ENCODE measurements at regions not wholly inside any gene's neighbourhood (a gene's known extent, or its start where the extent isn't known, plus 50 kb on each side); places are given as distances from the start of the nearest gene placed in this dataset.

DNA sequence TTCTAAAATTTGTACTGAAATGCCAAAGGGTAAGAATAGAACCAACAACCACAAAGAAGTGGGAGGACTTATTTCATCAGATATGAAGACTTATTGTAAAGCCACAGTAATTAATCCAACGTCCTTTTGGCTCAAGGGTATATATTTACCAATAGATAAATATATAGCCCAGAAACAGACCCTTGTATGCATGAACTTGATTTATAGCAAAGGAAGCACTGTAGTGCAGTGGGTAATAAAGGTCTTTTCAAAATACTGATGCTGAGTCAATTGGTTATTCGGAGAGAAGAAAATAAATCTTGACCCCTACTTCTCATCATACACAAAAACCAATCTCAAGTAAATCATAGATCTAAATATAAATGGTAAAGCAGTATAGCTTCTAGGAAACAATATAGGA is 200.5 kb upstream of the ST6GAL2 start:
- peaks cover 0 to 2% of the 10 kb centered on the region in 2 donors for H3K9me3 ChIP-seq (replicated peaks in 1 of 2; ENCODE audit: control insufficient read depth in 1 of 2, insufficient read depth in 1 of 2, low read length in 2 of 2)
- Mint-ChIP-seq H3K4me3 (no peak overlapping the region), H3K27me3 (ENCODE audit: low read depth in 3 of 3) (peaks cover 0 to 3% (median 0%) of the 10 kb centered on the region in 3 donors), H3K4me1 (no peaks in the 10 kb centered on the region), H3K9me3 (peaks cover 2 to 11% (median 3%) of the 10 kb centered on the region in 7 donors), H3K36me3 (no peaks in the 10 kb centered on the region), H3K27ac (no peak overlapping the region)
- no peaks in the 10 kb centered on the region for H3K4me1 ChIP-seq (ENCODE audit: control insufficient read depth in 1 of 2, insufficient read depth in 2 of 2, low read length in 2 of 2)
- H3K4me2 ChIP-seq (replicated peaks; ENCODE audit: extremely low read depth, low read length, poor library complexity, severe bottlenecking): no peak overlapping the region
- TF ChIP-seq, protein P1, sequence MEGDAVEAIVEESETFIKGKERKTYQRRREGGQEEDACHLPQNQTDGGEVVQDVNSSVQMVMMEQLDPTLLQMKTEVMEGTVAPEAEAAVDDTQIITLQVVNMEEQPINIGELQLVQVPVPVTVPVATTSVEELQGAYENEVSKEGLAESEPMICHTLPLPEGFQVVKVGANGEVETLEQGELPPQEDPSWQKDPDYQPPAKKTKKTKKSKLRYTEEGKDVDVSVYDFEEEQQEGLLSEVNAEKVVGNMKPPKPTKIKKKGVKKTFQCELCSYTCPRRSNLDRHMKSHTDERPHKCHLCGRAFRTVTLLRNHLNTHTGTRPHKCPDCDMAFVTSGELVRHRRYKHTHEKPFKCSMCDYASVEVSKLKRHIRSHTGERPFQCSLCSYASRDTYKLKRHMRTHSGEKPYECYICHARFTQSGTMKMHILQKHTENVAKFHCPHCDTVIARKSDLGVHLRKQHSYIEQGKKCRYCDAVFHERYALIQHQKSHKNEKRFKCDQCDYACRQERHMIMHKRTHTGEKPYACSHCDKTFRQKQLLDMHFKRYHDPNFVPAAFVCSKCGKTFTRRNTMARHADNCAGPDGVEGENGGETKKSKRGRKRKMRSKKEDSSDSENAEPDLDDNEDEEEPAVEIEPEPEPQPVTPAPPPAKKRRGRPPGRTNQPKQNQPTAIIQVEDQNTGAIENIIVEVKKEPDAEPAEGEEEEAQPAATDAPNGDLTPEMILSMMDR (IDR thresholded peaks at IDR 0.05): no peak
- H3K27me3 ChIP-seq (ENCODE audit: control insufficient read depth in 2 of 2, insufficient read depth in 2 of 2, low read length in 2 of 2): no peaks in the 10 kb centered on the region
- no CpG with 5 or more reads among the region's 2 CpGs for WGBS (ENCODE audit: insufficient coverage)
- no peak for DNase-seq
- no peaks in the 10 kb centered on the region for H4K20me1 ChIP-seq (ENCODE audit: insufficient read depth, low read length)
- intact Hi-C loops (cut with micrococcal nuclease): no loop called here
- no peak overlapping the region for H3K9ac ChIP-seq (ENCODE audit: insufficient read depth, low read length, poor library complexity, severe bottlenecking)
- no peak overlapping the region for H3K27ac ChIP-seq (ENCODE audit: low read depth in 1 of 2, low read length in 2 of 2)
- no peak overlapping the region for H2AFZ ChIP-seq (ENCODE audit: insufficient read depth, low read depth, low read length, poor library complexity, severe bottlenecking)
- no peaks in the 10 kb centered on the region for H3K36me3 ChIP-seq (replicated peaks in 1 of 2; ENCODE audit: control insufficient read depth in 1 of 2, insufficient read depth in 2 of 2, low read length in 2 of 2)
- no peaks in the 10 kb centered on the region for H3K79me2 ChIP-seq (ENCODE audit: insufficient read depth, low read length)
- H3K4me3 ChIP-seq (replicated peaks in 1 of 3; ENCODE audit: low read depth in 2 of 3, low read length in 3 of 3): no peak overlapping the region

DNA sequence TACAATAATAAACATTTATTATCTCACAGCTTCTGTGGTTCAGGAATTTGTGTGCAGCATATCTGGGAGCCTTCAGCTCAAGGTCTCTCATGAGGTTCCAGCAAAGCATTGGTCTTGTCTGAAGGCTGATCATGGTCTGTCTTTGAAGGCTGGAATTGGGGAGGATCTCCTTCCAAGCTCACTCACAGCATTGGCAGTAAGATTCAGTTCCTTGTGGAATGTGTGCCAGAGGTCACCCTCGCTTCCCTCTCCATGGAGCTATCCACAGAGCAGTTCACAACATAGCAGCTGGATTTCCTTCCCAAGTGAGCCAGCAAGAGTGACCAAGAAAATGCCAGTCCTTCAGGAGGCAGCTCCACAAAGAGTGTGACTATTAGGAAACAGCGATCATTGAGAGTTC is 202.2 kb upstream of the ST6GAL2 start:
- WGBS (ENCODE audit: insufficient coverage): 100% methylated on average over 2 of the region's 2 CpGs
- Histone ChIP-seq H3K79me2 (ENCODE audit: insufficient read depth, low read length) (no peaks in the 10 kb centered on the region), H2AFZ (ENCODE audit: insufficient read depth, low read depth, low read length, poor library complexity, severe bottlenecking) (no peak overlapping the region), H3K27ac (ENCODE audit: low read depth in 1 of 2, low read length in 2 of 2) (no peak overlapping the region), H3K4me3 (replicated peaks in 1 of 3; ENCODE audit: low read depth in 2 of 3, low read length in 3 of 3) (no peak overlapping the region), H3K27me3 (ENCODE audit: control insufficient read depth in 2 of 2, insufficient read depth in 2 of 2, low read length in 2 of 2) (no peaks in the 10 kb centered on the region), H3K9ac (ENCODE audit: insufficient read depth, low read length, poor library complexity, severe bottlenecking) (no peak overlapping the region), H4K20me1 (ENCODE audit: insufficient read depth, low read length) (no peaks in the 10 kb centered on the region), H3K4me2 (replicated peaks; ENCODE audit: extremely low read depth, low read length, poor library complexity, severe bottlenecking) (no peak overlapping the region), H3K4me1 (ENCODE audit: control insufficient read depth in 1 of 2, insufficient read depth in 2 of 2, low read length in 2 of 2) (no peaks in the 10 kb centered on the region), H3K36me3 (replicated peaks in 1 of 2; ENCODE audit: control insufficient read depth in 1 of 2, insufficient read depth in 2 of 2, low read length in 2 of 2) (no peaks in the 10 kb centered on the region), H3K9me3 (replicated peaks in 1 of 2; ENCODE audit: control insufficient read depth in 1 of 2, insufficient read depth in 1 of 2, low read length in 2 of 2) (peaks cover 0 to 2% of the 10 kb centered on the region in 2 donors)
- intact Hi-C loops (cut with micrococcal nuclease): no loop called here
- Mint-ChIP-seq H3K4me1 (no peaks in the 10 kb centered on the region), H3K27ac (no peak overlapping the region), H3K27me3 (ENCODE audit: low read depth in 3 of 3) (peaks cover 0 to 4% (median 0%) of the 10 kb centered on the region in 3 donors), H3K36me3 (no peaks in the 10 kb centered on the region), H3K9me3 (peaks cover 2 to 11% (median 4%) of the 10 kb centered on the region in 7 donors), H3K4me3 (no peak overlapping the region)
- TF ChIP-seq, protein P1 (IDR thresholded peaks at IDR 0.05): no peak
- no peak for DNase-seq

Measured in CD14-positive monocyte (primary cell).